Liver (tissue), 3 donors: ENCODE measurements at regions not wholly inside any gene's neighbourhood (a gene's known extent, or its start where the extent isn't known, plus 50 kb on each side); places are given as distances from the start of the nearest gene placed in this dataset.

Source experiments
- SP1 ChIP-seq: IDR thresholded peaks from 2 replicates; pipeline ENCODE4 v1.6.1; 2018; ENCODE audit warnings: antibody characterized with exemption, mild to moderate bottlenecking
- TF ChIP-seq, protein P1 (sequence below): fragments of 150-350 bp; IDR thresholded peaks from 2 replicates; pipeline ENCODE4 v1.5.1; 2017; ENCODE audit warnings: improper control_type of control experiment, low read depth, low read length; ENCODE audit not compliant: missing input control
- donor health status: healthy.
- donor health status: healthy.

DNA sequence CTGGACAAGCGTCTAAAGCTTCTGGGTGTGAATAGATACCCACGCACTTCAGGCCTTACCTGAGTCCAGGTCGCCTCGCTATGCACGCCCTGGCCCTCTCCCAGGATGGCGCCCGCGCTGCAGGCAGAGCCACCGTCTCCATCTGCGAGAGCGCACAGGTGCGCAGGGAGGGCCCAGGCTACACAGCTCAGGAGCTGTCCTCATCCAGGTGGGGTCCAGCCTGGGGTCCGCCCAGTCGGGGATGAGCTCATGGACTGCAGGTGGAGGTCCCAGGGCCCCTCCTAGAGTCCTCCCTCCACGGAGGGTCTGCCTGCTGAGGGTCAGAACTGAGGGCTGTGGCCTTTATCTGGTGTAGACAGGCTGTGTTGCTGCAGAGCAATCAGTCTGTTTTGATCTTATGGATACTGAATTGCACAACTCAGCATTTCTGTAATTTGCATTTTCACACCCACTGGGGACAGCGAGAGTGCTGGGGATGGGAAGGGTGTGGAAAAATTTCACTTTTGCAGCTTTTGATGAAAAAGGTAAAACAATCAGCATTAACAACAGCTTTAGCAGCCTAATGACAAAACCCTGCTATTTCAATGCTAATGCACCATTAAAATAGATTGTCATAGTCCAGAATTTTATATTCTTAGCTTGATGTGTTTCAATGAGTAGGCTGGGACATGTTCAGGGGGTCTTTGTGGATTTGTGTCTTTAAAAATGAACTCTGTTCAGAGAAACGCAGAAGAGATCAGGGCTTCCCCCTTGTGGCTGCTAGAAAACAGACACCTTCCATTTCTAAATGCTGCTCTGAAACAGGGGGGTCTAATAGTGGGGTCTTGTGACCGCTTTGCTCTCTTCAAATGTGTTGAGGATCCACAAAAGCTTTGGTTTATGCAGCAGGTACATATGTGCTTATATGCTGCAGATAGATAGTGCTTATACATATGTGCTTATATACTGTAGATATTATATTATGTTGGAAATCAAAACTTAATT is 77.8 kb upstream of the PHACTR3 start:
- TF ChIP-seq, protein P1, sequence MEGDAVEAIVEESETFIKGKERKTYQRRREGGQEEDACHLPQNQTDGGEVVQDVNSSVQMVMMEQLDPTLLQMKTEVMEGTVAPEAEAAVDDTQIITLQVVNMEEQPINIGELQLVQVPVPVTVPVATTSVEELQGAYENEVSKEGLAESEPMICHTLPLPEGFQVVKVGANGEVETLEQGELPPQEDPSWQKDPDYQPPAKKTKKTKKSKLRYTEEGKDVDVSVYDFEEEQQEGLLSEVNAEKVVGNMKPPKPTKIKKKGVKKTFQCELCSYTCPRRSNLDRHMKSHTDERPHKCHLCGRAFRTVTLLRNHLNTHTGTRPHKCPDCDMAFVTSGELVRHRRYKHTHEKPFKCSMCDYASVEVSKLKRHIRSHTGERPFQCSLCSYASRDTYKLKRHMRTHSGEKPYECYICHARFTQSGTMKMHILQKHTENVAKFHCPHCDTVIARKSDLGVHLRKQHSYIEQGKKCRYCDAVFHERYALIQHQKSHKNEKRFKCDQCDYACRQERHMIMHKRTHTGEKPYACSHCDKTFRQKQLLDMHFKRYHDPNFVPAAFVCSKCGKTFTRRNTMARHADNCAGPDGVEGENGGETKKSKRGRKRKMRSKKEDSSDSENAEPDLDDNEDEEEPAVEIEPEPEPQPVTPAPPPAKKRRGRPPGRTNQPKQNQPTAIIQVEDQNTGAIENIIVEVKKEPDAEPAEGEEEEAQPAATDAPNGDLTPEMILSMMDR, result no peak
- no peak for TF ChIP-seq SP1
